CD4-positive, alpha-beta T cell treated with Interleukin-1 beta for 1 hour (primary cell): ENCODE measurements at regions not wholly inside any gene's neighbourhood (a gene's known extent, or its start where the extent isn't known, plus 50 kb on each side); places are given as distances from the start of the nearest gene placed in this dataset.

ENCODE experiments used
- DNase-seq, 2 donors: peaks; one replicate each; pipeline ENCODE4 v3.0.0-alpha.2; 2020 to 2022

- DNase-seq: no peak
Measured at GRCh38 chr11:115739146-115739545, 234.9 kb upstream of the CADM1 start.

- DNase-seq: no peak
Measured at GRCh38 chr11:115737875-115738274, 233.7 kb upstream of the CADM1 start.

- DNase-seq: no peak
Measured at GRCh38 chr11:115736146-115736545, 231.9 kb upstream of the CADM1 start.

GRCh38 chr11:115724666-115725065 is 220.5 kb upstream of the CADM1 start:
- DNase-seq: no peak

GRCh38 chr11:115722711-115723110 is 218.5 kb upstream of the CADM1 start:
- DNase-seq: no peak

- DNase-seq: no peak
Measured at GRCh38 chr11:115721296-115721995, 217.2 kb upstream of the CADM1 start.

- DNase-seq: no peak
Measured at GRCh38 chr11:115720602-115721245, 216.5 kb upstream of the CADM1 start.

GRCh38 chr11:115718945-115719344 is 214.7 kb upstream of the CADM1 start:
- DNase-seq: no peak

GRCh38 chr11:115718106-115718505 is 213.9 kb upstream of the CADM1 start:
- no peak for DNase-seq

- no peak for DNase-seq
Measured at GRCh38 chr11:115716601-115717529, 212.7 kb upstream of the CADM1 start.

GRCh38 chr11:115716080-115716479 is 211.9 kb upstream of the CADM1 start:
- DNase-seq: no peak

- no peak for DNase-seq
Measured at GRCh38 chr11:115715251-115715770, 211.1 kb upstream of the CADM1 start.

GRCh38 chr11:115712296-115712695 is 208.1 kb upstream of the CADM1 start:
- DNase-seq: no peak

GRCh38 chr11:115710980-115711379 is 206.8 kb upstream of the CADM1 start:
- DNase-seq: no peak

GRCh38 chr11:115710426-115710825 is 206.2 kb upstream of the CADM1 start:
- DNase-seq: no peak

- DNase-seq: peak in 1 of 2 donors; percentile 23
Measured at GRCh38 chr11:115709297-115709696, 205.1 kb upstream of the CADM1 start.

GRCh38 chr11:115707180-115707905 is 203.1 kb upstream of the CADM1 start:
- peak; percentile 1 to 51 for DNase-seq

- no peak for DNase-seq
Measured at GRCh38 chr11:115706626-115707135, 202.5 kb upstream of the CADM1 start.

GRCh38 chr11:115705200-115705599 is 201.0 kb upstream of the CADM1 start:
- DNase-seq: no peak

- no peak for DNase-seq
Measured at GRCh38 chr11:115700981-115701875, 197.0 kb upstream of the CADM1 start.

- DNase-seq: no peak
Measured at GRCh38 chr11:115700496-115700895, 196.3 kb upstream of the CADM1 start.
